Right renal pelvis (tissue), 4 donors: ENCODE measurements at regions not wholly inside any gene's neighbourhood (a gene's known extent, or its start where the extent isn't known, plus 50 kb on each side); places are given as distances from the start of the nearest gene placed in this dataset.
A peak's percentile ranks its signal among the peaks of the same experiment; 100 is the strongest.

Experiments used
- DNase-seq, 4 donors: peaks; one replicate each; pipeline ENCODE4 v3.0.0-alpha.2; 2013; ENCODE audit warnings: low read depth in 4 of 4, low spot score in 3 of 4, missing footprints in 1 of 4

DNA sequence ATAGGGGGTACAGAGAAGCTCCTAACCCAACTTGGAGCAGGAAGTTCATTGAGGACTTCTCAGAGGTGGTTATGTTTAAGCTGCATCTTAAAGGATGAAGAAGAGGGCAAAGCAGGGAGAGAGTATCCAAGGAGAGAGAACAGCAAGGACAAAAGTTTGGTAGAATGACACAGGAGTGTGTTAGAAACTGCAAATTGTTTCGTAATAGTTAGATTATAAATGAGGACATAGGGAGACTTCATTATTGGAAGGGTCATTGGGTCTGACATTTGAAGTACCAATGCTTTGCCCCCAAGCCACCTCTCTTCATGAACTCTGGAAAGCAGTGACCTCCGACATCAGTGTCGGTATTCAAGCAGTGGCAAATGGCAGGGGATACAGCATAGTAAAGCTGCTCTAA lies 209.6 kb upstream of the JUN start:
- no peak for DNase-seq

DNA sequence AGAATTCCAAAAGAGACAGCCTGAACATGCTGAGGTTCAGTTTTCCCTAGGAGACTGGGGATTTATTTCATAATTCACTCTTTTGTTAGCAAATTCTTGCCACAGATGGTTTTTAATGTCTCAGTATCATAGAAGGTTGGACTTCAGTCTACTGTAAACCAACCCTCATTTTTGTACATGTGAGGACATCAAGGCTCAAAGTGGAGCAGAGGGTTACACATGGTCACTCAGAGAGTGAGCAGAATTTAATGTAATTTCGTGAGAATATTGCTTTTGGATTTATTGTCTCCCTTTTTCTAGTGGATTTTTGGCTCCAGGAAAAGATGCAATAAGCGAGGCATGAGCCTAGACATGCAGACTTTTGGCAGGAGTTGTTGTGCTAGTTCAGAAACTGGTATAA lies 210.8 kb upstream of the JUN start:
- DNase-seq: no peak

DNA sequence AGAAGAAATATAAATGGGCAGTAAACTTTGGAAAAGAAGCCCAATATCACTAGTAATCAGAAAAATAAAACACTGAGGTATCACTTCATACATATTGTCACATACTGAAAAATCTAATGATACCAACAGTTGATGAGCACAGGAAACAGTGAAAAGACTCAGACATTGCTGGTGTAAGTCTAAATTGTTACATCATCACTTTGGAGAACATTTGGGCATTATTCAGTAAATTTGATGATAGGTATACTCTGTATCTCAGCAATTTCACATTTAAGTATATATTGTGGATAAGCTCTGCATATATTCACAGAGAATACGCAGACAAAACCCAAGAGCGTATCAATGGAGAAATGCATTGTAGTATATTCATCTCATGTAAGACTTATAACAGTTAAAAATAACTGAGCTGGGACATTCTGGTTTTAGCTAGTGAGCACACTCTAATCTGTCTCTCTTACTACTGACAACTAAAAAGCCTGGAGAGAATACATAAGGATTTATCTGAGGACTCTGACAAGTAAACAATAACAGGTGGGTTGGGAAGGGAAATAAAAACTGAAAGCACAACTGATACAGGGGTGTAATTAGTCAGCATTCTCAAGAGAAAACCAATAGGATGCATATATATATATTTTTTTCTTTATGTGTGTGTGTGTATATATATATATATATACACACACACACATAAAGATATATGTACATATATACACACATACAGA lies 212.7 kb upstream of the JUN start:
- no peak for DNase-seq

DNA sequence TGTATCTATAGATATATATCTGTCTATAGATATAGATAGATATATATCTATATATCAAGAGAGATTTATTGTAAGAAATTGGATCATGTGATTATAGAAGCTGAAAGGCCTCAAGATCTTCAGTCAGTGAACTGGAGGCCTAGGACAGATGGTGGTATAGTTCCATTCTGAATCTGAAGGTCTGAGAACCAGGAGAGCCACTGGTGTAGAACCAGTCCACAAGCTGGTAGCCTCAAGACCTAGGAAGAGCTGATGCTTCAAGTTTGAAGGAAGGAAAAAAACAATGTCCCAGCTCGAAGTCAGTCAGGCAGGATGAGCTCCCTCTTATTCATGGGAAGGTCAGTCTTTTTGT lies 213.2 kb upstream of the JUN start:
- no peak for DNase-seq

DNA sequence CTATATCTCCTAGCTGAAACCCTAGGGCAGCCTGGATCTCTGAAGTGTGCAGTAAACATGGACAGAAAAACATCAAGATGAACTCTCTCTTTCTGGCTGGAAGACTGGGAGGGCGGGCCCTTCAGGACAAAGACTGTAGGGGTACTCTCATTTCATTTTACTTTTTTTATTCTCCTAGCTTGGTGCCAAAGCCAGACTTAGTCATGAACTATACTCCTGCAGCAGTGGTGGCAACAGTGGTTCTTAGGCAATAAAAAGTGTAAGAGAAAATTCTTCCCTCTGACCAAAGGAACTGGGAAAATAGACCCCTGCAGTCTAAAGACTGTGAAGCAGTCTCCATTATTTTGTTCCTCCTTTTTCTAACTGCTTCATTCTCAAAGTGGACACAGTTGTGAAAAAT lies 213.8 kb upstream of the JUN start:
- DNase-seq: no peak

DNA sequence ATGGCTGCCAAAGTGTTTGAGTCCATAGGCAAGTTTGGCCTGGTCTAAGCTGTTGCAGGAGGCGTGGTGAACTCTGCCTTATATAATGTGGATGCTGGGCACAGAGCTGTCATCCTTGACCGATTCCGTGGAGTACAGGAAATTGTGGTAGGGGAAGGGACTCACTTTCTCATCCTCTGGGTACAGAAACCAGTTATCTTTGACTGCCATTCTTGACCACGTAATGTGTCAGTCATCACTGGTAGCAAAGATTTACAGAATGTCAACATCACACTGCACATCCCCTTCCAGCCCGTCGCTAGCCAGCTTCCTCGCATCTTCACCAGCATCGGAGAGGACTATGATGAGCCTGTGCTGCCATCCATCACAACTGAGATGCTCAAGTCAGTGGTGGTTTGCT lies 215.8 kb upstream of the JUN start:
- no peak for DNase-seq

DNA sequence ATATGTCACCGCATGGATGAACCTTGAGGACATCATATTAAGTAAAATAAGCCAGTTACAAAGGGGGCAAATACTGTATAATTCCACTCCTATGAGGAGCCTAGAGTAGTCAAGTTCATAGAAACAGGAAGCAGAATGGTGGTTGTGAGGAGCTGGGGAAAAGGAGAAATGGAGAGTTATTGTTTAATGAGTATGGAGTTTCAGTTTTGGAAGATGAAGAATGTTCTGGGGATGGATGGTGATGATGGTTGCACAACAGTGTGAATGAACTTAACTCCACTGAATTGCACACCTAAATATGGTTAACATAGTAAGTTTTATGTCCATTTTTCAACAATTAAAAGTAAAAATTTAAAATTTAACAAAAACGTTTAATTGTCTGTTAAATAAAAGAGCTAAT lies 220.9 kb upstream of the JUN start:
- no peak for DNase-seq

DNA sequence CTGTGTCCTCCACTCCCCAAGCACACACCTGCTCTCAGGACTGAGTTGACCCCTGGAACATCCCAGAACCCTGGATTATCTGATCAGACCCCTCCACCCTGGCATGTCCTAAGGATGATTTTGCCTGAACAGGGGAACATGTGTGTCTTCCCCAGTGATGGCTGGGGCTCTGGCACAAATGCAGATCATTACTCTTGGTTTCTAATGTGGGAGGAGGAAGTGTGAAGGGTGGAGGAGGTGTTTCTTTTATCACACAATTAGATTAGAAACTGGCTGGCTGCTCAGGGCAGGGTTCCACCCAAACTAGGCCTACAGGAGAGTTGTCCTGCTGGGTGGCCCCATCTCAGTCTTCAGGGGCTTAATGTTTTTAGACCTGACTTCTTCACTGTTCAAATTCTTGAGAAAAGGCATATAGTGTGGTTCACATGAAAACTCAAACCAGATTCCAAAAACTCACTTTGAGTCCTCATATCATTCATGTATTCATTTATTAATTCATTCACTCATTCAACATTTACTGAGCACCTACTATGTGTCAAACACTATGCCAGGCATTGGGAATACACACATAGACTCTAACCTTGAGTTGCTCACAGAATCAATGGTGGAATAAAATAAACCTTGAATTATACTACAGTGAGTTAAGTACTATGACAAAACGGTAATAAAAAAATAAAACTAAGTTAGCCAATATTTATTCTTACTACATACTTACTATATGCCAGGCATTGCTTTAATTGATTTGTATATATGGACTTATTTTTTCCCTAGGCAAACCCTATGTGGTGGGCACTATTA lies 221.8 kb upstream of the JUN start:
- DNase-seq: no peak

DNA sequence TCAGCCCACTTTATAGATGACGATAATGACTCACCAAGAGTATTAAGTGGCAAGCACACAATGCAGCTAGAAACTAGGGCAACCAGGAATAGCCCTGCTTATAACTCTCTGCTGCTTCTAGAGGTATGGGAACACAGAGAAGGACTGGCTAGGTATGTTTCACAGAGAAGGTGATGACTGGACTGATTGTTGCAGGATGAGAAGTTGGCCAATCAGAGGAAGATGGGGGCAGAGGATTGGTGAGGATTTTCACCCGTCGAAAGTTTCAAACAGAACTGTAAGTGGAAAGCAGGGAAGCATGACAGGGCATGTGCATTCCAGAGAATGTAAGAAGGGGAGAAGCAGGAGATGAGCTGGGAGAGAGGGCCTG lies 222.4 kb upstream of the JUN start:
- DNase-seq: no peak

DNA sequence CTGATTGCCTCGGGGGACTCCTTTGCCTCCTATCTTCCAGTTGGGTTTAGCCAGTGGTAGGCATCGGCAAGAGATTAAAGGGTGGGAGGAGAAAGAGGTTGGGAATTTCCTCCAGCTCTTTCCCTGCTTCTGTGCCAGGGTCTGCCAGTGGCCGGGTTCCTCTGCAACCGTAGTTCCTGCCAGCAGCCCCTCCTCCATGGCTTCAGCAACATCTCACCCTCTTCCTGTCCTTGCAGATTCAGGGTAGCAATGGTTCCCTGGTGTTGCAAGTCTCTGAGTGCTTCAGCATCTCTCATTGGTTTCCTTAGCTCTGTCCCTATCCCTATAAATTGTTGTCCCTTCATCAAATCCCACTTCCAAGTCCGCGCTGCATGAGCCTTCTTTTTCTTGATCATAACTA lies 223.1 kb upstream of the JUN start:
- DNase-seq: no peak

DNA sequence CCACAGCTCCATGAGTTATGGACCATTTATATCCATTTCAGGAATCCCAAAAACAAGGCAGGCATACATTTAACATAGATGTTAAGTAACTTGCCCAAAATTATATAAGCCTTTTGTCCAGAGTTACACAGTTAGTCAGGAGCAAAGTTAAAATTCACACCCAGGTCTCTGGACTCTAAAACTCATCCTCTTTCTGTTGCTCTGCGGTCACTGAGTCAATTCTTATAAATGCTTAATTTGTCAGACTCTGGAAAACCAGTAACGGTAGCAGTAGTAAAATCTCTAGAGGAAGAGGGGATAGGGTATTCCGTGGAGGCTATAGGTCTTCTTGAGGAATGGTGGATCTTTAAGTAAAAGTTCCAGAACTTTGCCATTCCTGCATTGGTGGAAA lies 223.6 kb upstream of the JUN start:
- no peak for DNase-seq

DNA sequence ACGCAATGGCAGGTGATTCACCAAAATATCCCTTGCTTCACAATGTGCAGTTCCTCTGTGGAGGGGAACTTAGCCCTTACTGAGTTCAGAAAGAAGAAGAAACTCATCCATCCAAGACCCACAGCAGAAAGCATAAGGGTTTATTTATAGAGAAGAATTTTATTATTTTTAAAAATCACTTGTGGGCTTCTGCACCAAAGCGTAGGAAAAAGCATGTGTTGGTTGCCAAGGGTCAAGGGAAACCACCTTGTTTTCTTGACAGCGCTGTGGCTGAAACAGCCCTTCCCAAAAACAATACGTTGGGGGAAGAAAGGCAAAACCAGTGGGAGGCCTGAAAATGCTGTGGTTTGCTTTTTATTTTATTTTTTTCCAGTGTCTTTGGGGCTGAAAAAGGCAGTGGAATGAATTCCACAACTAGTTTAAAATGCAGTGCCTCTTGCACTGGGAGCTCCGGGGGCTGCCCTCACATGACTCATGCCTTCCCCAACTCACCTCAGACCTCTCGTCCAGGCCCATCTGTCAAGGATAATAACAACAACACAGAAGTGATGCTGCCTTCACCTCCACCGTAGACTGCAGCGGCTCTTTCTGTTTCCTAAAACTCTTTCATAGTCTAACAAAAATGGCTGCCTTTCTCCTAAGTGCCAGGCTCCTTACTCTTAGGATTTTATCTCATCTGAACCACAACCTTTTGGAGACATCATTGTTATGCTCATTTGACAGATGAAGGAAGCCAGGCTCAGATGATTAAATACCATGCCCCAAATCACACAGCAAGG lies 224.2 kb upstream of the JUN start:
- DNase-seq: no peak

DNA sequence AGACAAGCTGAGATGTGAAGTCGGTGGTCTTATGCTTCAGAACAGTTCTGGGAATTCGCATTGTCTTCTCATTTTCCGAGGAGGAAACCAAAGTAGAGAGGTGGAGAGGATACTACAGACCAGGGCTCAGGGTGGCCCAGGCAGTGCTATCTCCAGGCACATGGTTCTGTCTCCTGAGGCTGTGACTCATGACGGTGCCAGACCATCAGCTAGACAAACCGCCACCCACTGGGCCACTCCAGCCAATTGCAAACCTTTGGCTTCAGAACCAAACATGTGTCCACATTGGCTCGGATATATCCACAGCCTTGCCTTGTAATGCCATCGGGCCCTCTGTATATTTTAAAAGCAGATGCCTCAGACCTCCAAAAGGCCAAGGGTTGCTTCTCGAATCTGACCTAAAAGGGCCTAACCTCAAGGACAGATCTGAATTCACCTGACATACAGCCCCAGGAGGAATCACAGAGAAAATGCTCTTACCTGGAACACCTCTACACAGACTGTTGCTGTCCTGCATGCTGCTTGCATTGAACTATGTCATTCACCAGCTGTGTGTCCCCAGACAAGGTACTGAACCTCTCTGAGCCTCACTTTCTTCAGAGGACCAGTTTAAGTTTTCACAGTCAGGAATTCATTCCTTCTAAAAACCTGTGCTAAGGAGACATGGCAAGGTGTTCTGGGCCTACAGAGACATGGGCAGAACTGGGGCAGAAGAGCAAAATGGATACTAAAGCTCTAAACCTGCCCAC lies 224.9 kb upstream of the JUN start:
- no peak for DNase-seq

DNA sequence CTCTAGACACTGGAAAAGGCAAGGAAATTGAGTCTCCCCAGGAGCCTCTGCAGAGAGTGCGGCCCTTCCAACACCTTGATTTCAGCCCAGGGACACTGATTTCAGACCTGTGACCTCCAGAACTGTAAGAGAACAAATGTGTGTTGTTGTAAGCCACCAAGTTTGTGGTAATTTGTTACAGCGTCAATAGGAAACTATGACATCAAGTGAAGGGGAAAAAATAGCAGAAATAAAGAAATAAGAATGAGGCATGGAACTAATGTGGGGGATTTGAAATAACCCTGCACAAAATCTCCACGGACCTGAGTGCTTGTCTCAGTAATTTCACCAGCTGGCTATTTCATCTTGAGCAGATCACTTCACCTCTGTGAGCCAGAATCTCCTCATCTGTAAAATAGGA lies 227.8 kb upstream of the JUN start:
- no peak for DNase-seq

DNA sequence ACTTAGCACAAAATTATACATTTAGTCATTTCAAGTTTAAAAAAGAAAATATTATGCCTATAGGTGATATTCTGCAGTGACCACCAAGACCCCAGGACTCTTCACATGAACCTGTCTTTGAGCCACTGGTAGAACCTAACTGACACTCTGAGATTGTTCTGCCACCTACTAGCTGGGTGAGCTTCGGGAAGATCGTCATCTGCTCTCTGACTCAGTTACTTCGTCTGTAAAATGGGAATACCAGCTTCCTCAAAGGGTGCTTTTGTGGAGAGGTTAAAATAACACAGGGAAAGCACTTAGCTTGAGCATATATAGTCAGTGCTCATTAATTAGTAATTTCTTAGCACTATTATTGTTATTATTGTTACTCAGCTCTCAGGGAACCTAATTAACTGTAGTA lies 228.5 kb upstream of the JUN start:
- no peak for DNase-seq

DNA sequence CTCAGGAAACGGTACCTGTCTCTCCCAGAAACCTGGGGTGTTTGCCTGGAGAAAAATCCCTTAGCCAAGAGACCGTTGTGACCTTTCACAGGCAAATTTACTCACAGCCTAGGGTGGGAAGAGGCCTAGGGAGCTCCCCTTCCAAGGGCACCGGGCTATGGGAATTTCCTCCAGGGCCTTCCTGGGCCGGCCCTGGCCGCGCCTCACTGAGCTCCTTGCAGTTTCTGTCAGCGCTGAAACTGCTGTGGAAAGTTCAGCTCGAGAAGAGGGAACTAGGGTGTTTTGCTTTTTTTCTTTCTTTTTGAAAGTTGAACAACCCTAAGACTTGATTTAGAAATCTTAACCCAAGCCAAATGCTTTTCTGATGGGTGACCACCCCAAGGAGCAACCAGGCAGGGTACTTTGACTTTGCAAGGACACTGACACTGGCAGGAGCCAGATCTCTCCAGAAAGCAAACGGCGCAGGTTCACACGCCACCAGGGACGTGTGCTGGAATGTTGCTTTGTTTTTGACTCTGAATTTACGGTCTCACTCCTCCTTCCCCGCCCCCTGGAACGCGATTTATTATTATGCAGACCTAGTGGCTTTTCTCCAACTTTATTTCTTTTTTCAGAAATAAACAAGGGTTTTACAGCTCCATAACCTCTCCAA lies 229.6 kb upstream of the JUN start:
- DNase-seq: peak; percentile 45 to 79 (median 64)

DNA sequence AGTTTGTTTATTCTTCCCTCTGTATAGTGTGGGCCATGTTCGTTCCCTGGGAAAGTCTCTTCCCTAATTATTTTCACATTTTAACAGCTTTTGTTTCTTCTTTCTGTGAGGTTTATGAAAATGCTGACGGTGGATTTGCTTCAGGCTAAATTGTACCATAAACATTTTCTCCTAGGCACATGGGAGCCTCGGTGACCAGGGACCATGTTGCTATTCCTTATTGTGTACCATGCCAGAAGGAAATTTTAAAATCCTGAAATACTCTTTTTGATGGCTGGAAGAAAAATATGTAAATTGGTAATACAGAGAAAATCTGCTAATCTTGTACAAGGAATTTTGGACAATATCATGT lies 230.1 kb upstream of the JUN start:
- no peak for DNase-seq

DNA sequence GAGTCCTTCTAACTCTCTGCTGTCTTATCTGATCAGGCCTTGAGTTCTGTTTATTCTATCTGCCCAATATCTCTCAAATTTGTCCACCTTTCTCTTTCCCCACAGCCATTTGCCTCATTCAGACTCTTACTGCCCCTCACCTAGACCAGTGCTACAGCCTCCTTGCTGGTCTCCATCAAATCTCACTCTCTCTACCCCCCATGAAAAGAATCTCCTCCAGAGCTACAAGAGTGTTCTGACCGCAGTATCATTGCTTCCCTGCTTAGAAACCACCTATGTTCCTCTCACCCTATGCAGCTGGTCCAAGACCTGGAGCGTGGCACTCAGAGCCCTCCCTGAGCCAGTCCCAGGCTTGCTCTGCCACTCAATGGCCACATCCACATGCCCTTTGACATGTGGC lies 231.0 kb upstream of the JUN start:
- DNase-seq: no peak

DNA sequence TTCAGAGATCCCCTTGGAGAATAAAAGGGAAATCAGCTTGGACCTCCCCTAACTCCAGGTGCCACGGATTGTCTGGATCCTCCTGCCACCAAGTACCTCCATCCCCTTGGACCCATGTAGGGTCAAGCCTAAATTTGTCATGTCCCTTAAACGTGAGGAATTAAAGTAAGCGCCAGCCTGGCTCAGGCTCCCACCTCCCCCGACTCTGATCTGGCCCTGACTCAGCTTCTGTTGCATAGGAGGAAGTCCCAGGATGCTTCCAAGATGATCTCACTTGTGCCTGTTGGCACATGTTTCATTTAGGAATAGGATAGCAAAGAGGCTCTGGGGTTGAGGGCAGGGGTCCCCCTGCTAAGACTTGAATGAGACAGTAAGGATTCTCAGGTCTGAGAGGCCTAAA lies 231.9 kb upstream of the JUN start:
- DNase-seq: no peak

DNA sequence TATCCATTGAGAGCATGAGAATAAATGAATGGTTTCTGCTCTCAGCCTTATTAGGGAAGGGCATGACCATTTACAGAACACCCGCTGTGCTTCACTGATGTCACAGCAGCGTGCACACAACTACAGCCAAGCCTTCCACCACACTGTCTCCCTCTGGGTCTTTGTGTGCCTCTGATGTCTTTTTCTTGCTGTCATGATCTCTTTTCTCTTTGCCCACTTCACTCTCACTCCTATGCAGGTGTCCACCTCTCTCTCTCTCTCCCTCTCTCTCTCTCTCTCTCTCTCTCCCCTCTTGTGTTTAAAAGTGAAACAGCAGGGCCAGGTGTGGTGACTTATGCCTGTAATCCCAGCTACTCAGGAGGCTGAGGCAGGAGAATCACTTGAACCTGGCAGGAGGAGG lies 232.5 kb upstream of the JUN start:
- DNase-seq: no peak
